ENCODE measurements at regions not wholly inside any gene's neighbourhood (a gene's known extent, or its start where the extent isn't known, plus 50 kb on each side); places are given as distances from the start of the nearest gene placed in this dataset.

- TF ChIP-seq POLR2AphosphoS5 (IDR thresholded peaks at IDR 0.05; ENCODE audit: low read depth, low read length) (no peak), POLR2A (IDR thresholded peaks at IDR 0.05; ENCODE audit: low read depth, low read length) (no peak), TAF1 (IDR thresholded peaks at IDR 0.05; ENCODE audit: low read depth, low read length) (no peak), SPI1 (IDR thresholded peaks at IDR 0.05; ENCODE audit: low read depth, low read length) (no peak), POU2F2 (IDR thresholded peaks at IDR 0.05; ENCODE audit: low read depth, low read length) (no peak), PAX5 (IDR thresholded peaks at IDR 0.05; ENCODE audit: insufficient read depth, low read length, severe bottlenecking) (no peak)
These were observed 547.7 kb downstream of the TNS3 start for GRCh38 chr7:47034180-47034579.
